ENCODE measurements at regions not wholly inside any gene's neighbourhood (a gene's known extent, or its start where the extent isn't known, plus 50 kb on each side); places are given as distances from the start of the nearest gene placed in this dataset.

- TF ChIP-seq INSM2 (tag by site-specific recombination; IDR thresholded peaks at IDR 0.05) (no peak), ZNF311 (tag by site-specific recombination; IDR thresholded peaks at IDR 0.05; ENCODE audit: borderline replicate concordance) (no peak), ZNF10 (tag by site-specific recombination; IDR thresholded peaks at IDR 0.05) (no peak)
These were observed 69.0 kb upstream of the AHI1 start (continued) for GRCh38 chr6:135566311-135567068.

- H3K4me3 ChIP-seq (ENCODE audit: low read depth, low read length), result no peak overlapping the region
- peaks cover 12% of the 10 kb centered on the region for H3K4me1 ChIP-seq (ENCODE audit: control insufficient read depth, insufficient read depth, low read length)
- ChIA-PET CTCF (interaction anchor here (0.6 kb wide), 1 partner anchor 120 kb away, joined by 7 read pairs; no protein-coding TSS in a partner anchor), POLR2A (no interaction called here)
- H3K36me3 ChIP-seq (ENCODE audit: control insufficient read depth in 2 of 2, insufficient read depth in 1 of 2, low read length in 2 of 2), result no peaks in the 10 kb centered on the region
- H3K27ac ChIP-seq (ENCODE audit: extremely low read depth, low read depth, low read length), result no peak overlapping the region
- no peaks in the 10 kb centered on the region for H3K9me3 ChIP-seq (ENCODE audit: control insufficient read depth, insufficient read depth, low read depth, low read length)
- TF ChIP-seq GLI2 (tag by site-specific recombination; IDR thresholded peaks at IDR 0.05; ENCODE audit: borderline replicate concordance, low read depth) (no peak), PRDM6 (tag by site-specific recombination; IDR thresholded peaks at IDR 0.05) (no peak), ZBTB49 (tag by site-specific recombination; IDR thresholded peaks at IDR 0.05; ENCODE audit: low read depth) (no peak), ZNF785 (tag by site-specific recombination; IDR thresholded peaks at IDR 0.05) (no peak), PRDM1 (tag by site-specific recombination; IDR thresholded peaks at IDR 0.05) (no peak), ZNF548 (tag by site-specific recombination; IDR thresholded peaks at IDR 0.05) (no peak), ZNF155 (tag by site-specific recombination; IDR thresholded peaks at IDR 0.05) (no peak), ZBTB48 (tag by site-specific recombination; IDR thresholded peaks at IDR 0.05) (no peak), KLF8 (tag by site-specific recombination; IDR thresholded peaks at IDR 0.05) (no peak), ZNF518A (tag by site-specific recombination; conservative IDR thresholded peaks at IDR 0.05; ENCODE audit: low read depth) (no peak), PRDM10 (tag by site-specific recombination; IDR thresholded peaks at IDR 0.05) (no peak), ZNF837 (tag by site-specific recombination; IDR thresholded peaks at IDR 0.05) (no peak), ZNF426 (tag by site-specific recombination; IDR thresholded peaks at IDR 0.05) (no peak), ZFP3 (tag by site-specific recombination; IDR thresholded peaks at IDR 0.05; ENCODE audit: low read depth) (no peak), ZNF596 (tag by site-specific recombination; IDR thresholded peaks at IDR 0.05) (no peak), ZNF48 (tag by site-specific recombination; IDR thresholded peaks at IDR 0.05) (no peak), EGR2 (tag by site-specific recombination; IDR thresholded peaks at IDR 0.05; ENCODE audit: low read depth) (no peak)
These were observed 70.0 kb upstream of the AHI1 start for GRCh38 chr6:135567375-135568083.

Measured in HEK293 (cell line).